IMR-90 (cell line): ENCODE measurements at regions not wholly inside any gene's neighbourhood (a gene's known extent, or its start where the extent isn't known, plus 50 kb on each side); places are given as distances from the start of the nearest gene placed in this dataset.
A peak's percentile ranks its signal among the peaks of the same experiment; 100 is the strongest.
"Not testable (repeated sequence)": the region's sequence is repeated elsewhere in the genome, so short reads cannot be mapped to it uniquely, and the experiment has no call there.

ENCODE experiments used
- ATAC-seq: fragments of 200-7000 bp; cut with Tn5 transposase; 2 replicates; pipeline ENCODE4 v1.9.1; 2020; ENCODE audit warnings: low read depth, mild to moderate bottlenecking, moderate library complexity
- BruUV-seq: library from RNA; stranded (reverse); fragments of 400-500 nt; replicated peaks from 2 replicates; lab custom pipeline; 2021; lab: Mats Ljungman, UMichigan
- CTCF ChIA-PET: fragments of 300-600 bp; formaldehyde crosslinking; extraction: SDS; loops from one replicate; lab custom pipeline; 2021; ENCODE audit warnings: antibody characterized with exemption; lab: Yijun Ruan, JAX
- POLR2A ChIA-PET: fragments of 300-600 bp; sonication (Branson Sonifier 250); formaldehyde crosslinking; loops from one replicate; lab custom pipeline; 2022; ENCODE audit warnings: antibody characterized with exemption; ENCODE audit not compliant: unreplicated experiment; lab: Charles Lee
- DNase-seq: peaks from one replicate; pipeline ENCODE4 v3.0.0; 2013
- H2AFZ ChIP-seq: replicated peaks from 2 replicates; pipeline ENCODE3; 2013; ENCODE audit warnings: low read length, mild to moderate bottlenecking; ENCODE audit not compliant: poor library complexity
- H2AK5ac ChIP-seq: 2 replicates; pipeline ENCODE4 v1.6.1; 2013; ENCODE audit warnings: low read depth, low read length, inconsistent platforms
- H2AK9ac ChIP-seq: replicated peaks from 2 replicates; pipeline ENCODE3; 2013; ENCODE audit warnings: mild to moderate bottlenecking, low read depth, low read length, moderate library complexity; ENCODE audit not compliant: poor library complexity
- H2BK120ac ChIP-seq: 2 replicates; pipeline ENCODE4 v1.6.1; 2013; ENCODE audit warnings: low read depth, low read length, inconsistent platforms
- H2BK15ac ChIP-seq: 3 replicates; pipeline ENCODE4 v1.6.1; 2013; ENCODE audit warnings: low read depth, low read length, inconsistent platforms
- H2BK20ac ChIP-seq: 2 replicates; pipeline ENCODE4 v1.6.1; 2013; ENCODE audit warnings: low read depth, mild to moderate bottlenecking, inconsistent platforms, low read length, moderate library complexity
- H2BK5ac ChIP-seq: 2 replicates; pipeline ENCODE4 v1.6.1; 2013; ENCODE audit warnings: mild to moderate bottlenecking, low read depth, low read length, inconsistent platforms; ENCODE audit not compliant: poor library complexity, severe bottlenecking
- H3K14ac ChIP-seq: replicated peaks from 2 replicates; pipeline ENCODE4 v1.6.1; 2013; ENCODE audit warnings: low read depth, low read length, inconsistent platforms
- H3K18ac ChIP-seq: 2 replicates; pipeline ENCODE4 v1.6.1; 2013; ENCODE audit warnings: low read depth, low read length, control low read depth
- H3K23ac ChIP-seq: 2 replicates; pipeline ENCODE4 v1.6.1; 2013; ENCODE audit warnings: low read depth, low read length, inconsistent platforms
- H3K27ac ChIP-seq: 2 replicates; pipeline ENCODE4 v1.5.1; 2013; ENCODE audit warnings: mild to moderate bottlenecking, control low read depth, low read length; ENCODE audit not compliant: insufficient read depth
- H3K27me3 ChIP-seq: 2 replicates; pipeline ENCODE4 v1.6.1; 2013; ENCODE audit warnings: low read length; ENCODE audit not compliant: control insufficient read depth, insufficient read depth
- H3K36me3 ChIP-seq: 2 replicates; pipeline ENCODE4 v1.6.1; 2013; ENCODE audit warnings: low read length, mixed read lengths; ENCODE audit not compliant: control insufficient read depth, insufficient read depth
- H3K4ac ChIP-seq: 2 replicates; pipeline ENCODE4 v1.6.1; 2013; ENCODE audit warnings: low read depth, low read length, inconsistent platforms
- H3K4me1 ChIP-seq: 2 replicates; pipeline ENCODE4 v1.6.1; 2013; ENCODE audit warnings: low read length, mixed read lengths; ENCODE audit not compliant: control insufficient read depth, insufficient read depth
- H3K4me2 ChIP-seq: 2 replicates; pipeline ENCODE4 v1.6.1; 2013; ENCODE audit warnings: low read depth, mild to moderate bottlenecking, control low read depth, low read length, moderate library complexity
- H3K4me3 ChIP-seq: 2 replicates; pipeline ENCODE4 v1.5.1; 2013; ENCODE audit warnings: low read depth, mild to moderate bottlenecking, control low read depth, low read length, moderate library complexity; ENCODE audit not compliant: insufficient read depth
- H3K56ac ChIP-seq: 2 replicates; pipeline ENCODE4 v1.6.1; 2013; ENCODE audit warnings: low read length, inconsistent platforms; ENCODE audit not compliant: insufficient read depth; ENCODE audit errors: extremely low read depth
- H3K79me1 ChIP-seq, 2 experiments: 2 replicates each; pipeline ENCODE4 v1.6.1; 2013; ENCODE audit warnings: low read length in 2 of 2, inconsistent platforms in 1 of 2, low read depth in 1 of 2
- H3K9ac ChIP-seq: 2 replicates; pipeline ENCODE4 v1.6.1; 2013; ENCODE audit warnings: low read depth, low read length, control low read depth
- H3K9me1 ChIP-seq: 2 replicates; pipeline ENCODE4 v1.6.1; 2013; ENCODE audit warnings: low read length, inconsistent platforms; ENCODE audit not compliant: insufficient read depth
- H3K9me3 ChIP-seq: 2 replicates; pipeline ENCODE4 v1.6.1; 2013; ENCODE audit warnings: low read length; ENCODE audit not compliant: control insufficient read depth, insufficient read depth
- H4K20me1 ChIP-seq: 2 replicates; pipeline ENCODE4 v1.6.1; 2013; ENCODE audit warnings: low read length, inconsistent platforms; ENCODE audit not compliant: insufficient read depth
- H4K5ac ChIP-seq: 2 replicates; pipeline ENCODE4 v1.6.1; 2013; ENCODE audit warnings: mild to moderate bottlenecking, low read depth, low read length, control low read depth
- H4K8ac ChIP-seq, 2 experiments: 2 replicates each; pipeline ENCODE4 v1.6.1; 2013; ENCODE audit warnings: low read depth in 2 of 2, low read length in 2 of 2, control low read depth in 1 of 2, inconsistent platforms in 1 of 2
- H4K91ac ChIP-seq: 2 replicates; pipeline ENCODE4 v1.6.1; 2013; ENCODE audit warnings: low read depth, low read length, inconsistent platforms; ENCODE audit not compliant: insufficient read depth
- WGBS, 2 experiments: methylation state at CpG; one replicate each; pipeline versions ENCODE4 v1.1.5 to v1.1.7; 2013; ENCODE audit warnings: missing lambda C conversion rate in 2 of 2; ENCODE audit not compliant: insufficient read length in 1 of 2; ENCODE audit errors: extremely low coverage in 2 of 2; 5-methylcytosine and 5-hydroxymethylcytosine counted together
- dilution Hi-C: fragments of 300-500 bp; cut with HindIII; formaldehyde crosslinking; loops from one replicate; pipeline ENCODE4 v1.14.3; 2018; ENCODE audit warnings: low sequenced_read_pairs; ENCODE audit not compliant: unreplicated experiment
- in situ Hi-C: fragments of 300-500 bp; cut with MboI; formaldehyde crosslinking; loops from 3 replicates; pipeline ENCODE4 v1.14.3; 2019; ENCODE audit warnings: low sequenced_read_pairs, inconsistent platforms, mixed read lengths
- intact Hi-C: fragments of 100-400 bp; cut with micrococcal nuclease; formaldehyde crosslinking; loops from 2 replicates; pipeline ENCODE4 v1.10.0; 2022

DNA sequence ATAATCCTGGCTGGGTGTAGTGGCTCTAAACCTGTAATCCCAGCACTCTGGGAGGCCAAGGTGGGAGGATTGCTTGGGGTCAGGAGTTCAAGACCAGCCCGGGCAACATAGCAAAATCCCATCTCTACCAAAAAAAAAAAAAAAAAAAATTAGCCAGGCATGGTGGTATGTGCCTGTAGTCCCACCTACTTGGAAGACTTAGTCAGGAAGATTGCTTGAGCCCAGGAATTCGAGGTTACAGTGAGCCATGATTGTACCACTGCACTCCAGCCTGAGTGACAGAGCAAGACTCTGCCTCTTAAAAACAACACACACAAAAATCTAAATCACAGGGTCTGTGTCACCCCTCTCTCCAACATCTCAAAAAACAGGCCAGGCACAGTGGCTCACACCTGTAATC, 349.9 kb upstream of the WWC1 start:
- POLR2A ChIA-PET, result not testable (repeated sequence)
- 29% methylated on average over 1 of the region's 2 CpGs; no CpG with 5 or more reads in 1 of the 2 experiments for whole genome bisulfite sequencing, 2 experiments

More for the DNA sequence above, 349.9 kb upstream of the WWC1 start:
- H3K36me3 ChIP-seq, H3K4me2 ChIP-seq, intact Hi-C loops, H3K23ac ChIP-seq, DNase-seq, H2AK9ac ChIP-seq, H2BK20ac ChIP-seq, H2AFZ ChIP-seq, dilution Hi-C loops, BruUV-seq, H2AK5ac ChIP-seq, H2BK15ac ChIP-seq, H4K8ac ChIP-seq, H3K27me3 ChIP-seq, H3K79me1 ChIP-seq, H3K9me1 ChIP-seq, H3K9me3 ChIP-seq, H3K14ac ChIP-seq, H4K5ac ChIP-seq, H3K56ac ChIP-seq, H3K9ac ChIP-seq, CTCF ChIA-PET, H3K4ac ChIP-seq, ATAC-seq, H2BK120ac ChIP-seq, H3K4me3 ChIP-seq, H4K91ac ChIP-seq, H2BK5ac ChIP-seq, H4K20me1 ChIP-seq, H3K27ac ChIP-seq: not testable (repeated sequence)
- Histone ChIP-seq H3K4me1 (peaks cover 13% of the 10 kb centered on the region), H3K18ac (peak overlapping the region; percentile 21; the same call in 1 of the 2 replicates)
- in situ Hi-C loops, result loop anchor here (10.0 kb wide), 1 partner anchor 217 kb away; no protein-coding TSS in a partner anchor
